ENCODE measurements at regions not wholly inside any gene's neighbourhood (a gene's known extent, or its start where the extent isn't known, plus 50 kb on each side); places are given as distances from the start of the nearest gene placed in this dataset.
"Not testable (repeated sequence)": the region's sequence is repeated elsewhere in the genome, so short reads cannot be mapped to it uniquely, and the experiment has no call there.

GRCh38 chr6:2597991-2598390, 152.7 kb downstream of the MYLK4 start:
- intact Hi-C loops (cut with DNase I), result no loop called here
- no peak overlapping the region for H3K4me3 ChIP-seq
- no peaks in the 10 kb centered on the region for H3K9me3 ChIP-seq
- H3K36me3 ChIP-seq, result no peaks in the 10 kb centered on the region
- DNase-seq, result no peak
- H3K27me3 ChIP-seq, result no peaks in the 10 kb centered on the region
- H3K27ac ChIP-seq, result no peak overlapping the region
- no peaks in the 10 kb centered on the region for H3K4me1 ChIP-seq (ENCODE audit: insufficient read depth)
- 70 to 79% (median 79%) methylated on average over 4 of the region's 4 CpGs for WGBS, 3 donors
- no peak for TF ChIP-seq CTCF (IDR thresholded peaks at IDR 0.05)
- TF ChIP-seq POLR2A (IDR thresholded peaks at IDR 0.05), result no peak
- no peak for TF ChIP-seq EP300 (IDR thresholded peaks at IDR 0.05)

- H3K27me3 ChIP-seq; H3K27ac ChIP-seq; H3K36me3 ChIP-seq; H3K9me3 ChIP-seq; H3K4me1 ChIP-seq (ENCODE audit: insufficient read depth); intact Hi-C loops (cut with DNase I); DNase-seq; H3K4me3 ChIP-seq: not testable (repeated sequence)
- 93 to 100% (median 100%) methylated on average over 2 of the region's 2 CpGs for WGBS, 3 donors
Measured at GRCh38 chr6:2597457-2597856, 153.3 kb downstream of the MYLK4 start.

GRCh38 chr6:2596222-2596621, 154.5 kb downstream of the MYLK4 start:
- Histone ChIP-seq H3K36me3 (no peaks in the 10 kb centered on the region), H3K4me1 (ENCODE audit: insufficient read depth) (no peaks in the 10 kb centered on the region), H3K27ac (no peak overlapping the region), H3K9me3 (no peaks in the 10 kb centered on the region), H3K4me3 (no peak overlapping the region), H3K27me3 (no peaks in the 10 kb centered on the region)
- 20 to 43% (median 25%) methylated on average over 1 of the region's 1 CpG for WGBS, 3 donors
- intact Hi-C loops (cut with DNase I), result no loop called here
- no peak for TF ChIP-seq EP300 (IDR thresholded peaks at IDR 0.05)
- TF ChIP-seq CTCF (IDR thresholded peaks at IDR 0.05), result no peak
- no peak for TF ChIP-seq POLR2A (IDR thresholded peaks at IDR 0.05)
- DNase-seq, result no peak

- Histone ChIP-seq H3K27me3 (no peaks in the 10 kb centered on the region), H3K4me3 (no peak overlapping the region), H3K9me3 (no peaks in the 10 kb centered on the region), H3K4me1 (ENCODE audit: insufficient read depth) (no peaks in the 10 kb centered on the region), H3K27ac (no peak overlapping the region), H3K36me3 (no peaks in the 10 kb centered on the region)
- 80 to 89% (median 82%) methylated on average over 2 of the region's 2 CpGs for WGBS, 3 donors
- intact Hi-C loops (cut with DNase I), result no loop called here
- TF ChIP-seq CTCF (IDR thresholded peaks at IDR 0.05) (no peak), POLR2A (IDR thresholded peaks at IDR 0.05) (no peak), EP300 (IDR thresholded peaks at IDR 0.05) (no peak)
- no peak for DNase-seq
Measured at GRCh38 chr6:2594868-2595267, 155.9 kb downstream of the MYLK4 start.

- intact Hi-C loops (cut with DNase I), result no loop called here
- Histone ChIP-seq H3K4me1 (ENCODE audit: insufficient read depth) (no peaks in the 10 kb centered on the region), H3K36me3 (no peaks in the 10 kb centered on the region), H3K27me3 (no peaks in the 10 kb centered on the region), H3K27ac (no peak overlapping the region), H3K9me3 (no peaks in the 10 kb centered on the region), H3K4me3 (no peak overlapping the region)
- DNase-seq, result no peak
- 90 to 91% (median 91%) methylated on average over 6 of the region's 6 CpGs for WGBS, 3 donors
- no peak for TF ChIP-seq CTCF (IDR thresholded peaks at IDR 0.05)
- no peak for TF ChIP-seq EP300 (IDR thresholded peaks at IDR 0.05)
- no peak for TF ChIP-seq POLR2A (IDR thresholded peaks at IDR 0.05)
Measured at GRCh38 chr6:2593167-2593566, 157.6 kb downstream of the MYLK4 start.
